Activated CD4-positive, CD25-positive, alpha-beta regulatory T cell treated with anti-CD3 and anti-CD28 coated beads, Interleukin-2, amount 50 U/mL, for 72 hours (primary cell): ENCODE measurements at regions not wholly inside any gene's neighbourhood (a gene's known extent, or its start where the extent isn't known, plus 50 kb on each side); places are given as distances from the start of the nearest gene placed in this dataset.

Experiments
- DNase-seq: peaks from one replicate; pipeline ENCODE4 v3.0.0; 2021

DNA sequence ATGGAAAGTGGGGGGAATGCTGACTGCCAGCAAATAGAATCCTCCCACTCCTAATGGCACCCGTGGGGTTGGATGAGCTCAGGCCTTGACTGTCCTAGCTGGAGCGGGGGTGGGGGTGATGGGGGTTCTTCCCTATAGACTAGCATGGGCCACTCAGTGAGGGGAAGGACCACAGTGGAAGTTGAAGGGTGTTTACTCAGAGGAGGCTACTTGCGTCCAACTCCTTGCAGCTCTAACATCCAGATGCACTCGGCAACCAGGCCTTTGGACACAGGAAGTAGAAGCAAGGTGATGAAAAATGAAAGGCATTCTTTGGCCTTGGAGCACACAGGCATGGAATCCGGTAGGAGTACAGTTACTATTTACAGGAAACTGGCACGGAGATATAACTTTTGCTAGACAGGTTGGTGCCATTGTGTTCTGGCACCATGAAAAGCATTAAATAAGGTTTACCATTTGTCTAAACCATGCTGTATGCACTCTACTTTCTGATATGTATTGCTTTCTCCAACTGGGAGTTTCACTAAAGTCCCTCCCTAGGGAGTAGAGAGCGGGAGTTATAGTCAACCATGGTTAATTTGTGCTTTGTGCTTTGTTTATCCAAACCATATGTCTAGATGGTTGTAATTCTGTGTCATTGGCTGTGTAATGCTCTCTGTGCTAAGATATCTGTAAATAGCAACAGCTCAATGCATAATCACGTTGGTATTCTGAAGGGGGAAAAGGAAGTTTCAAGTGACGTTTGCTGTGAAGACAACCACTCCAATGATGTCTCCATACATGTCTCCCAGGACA lies 125.3 kb downstream of the TSHZ3 start:
- DNase-seq, result no peak

GRCh38 chr19:31220540-31220939 lies 128.7 kb downstream of the TSHZ3 start:
- DNase-seq, result no peak

DNA sequence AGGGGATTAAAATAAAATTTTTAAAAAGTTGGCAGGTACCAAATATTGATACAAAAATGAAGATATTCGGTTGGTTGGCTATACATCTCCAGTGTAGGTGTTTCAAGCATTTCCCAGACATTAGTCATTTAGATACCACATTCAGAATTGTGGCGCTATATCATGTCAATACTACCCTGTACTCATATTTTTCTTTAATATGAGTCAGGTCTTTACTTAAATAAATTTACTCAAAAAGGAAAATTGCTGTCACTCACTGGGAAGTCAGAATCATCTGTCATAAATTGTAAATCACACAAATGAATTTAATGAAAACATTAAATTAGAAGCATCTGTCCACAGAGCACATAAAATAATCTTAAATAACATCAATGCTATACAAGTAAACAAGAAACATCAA lies 134.2 kb downstream of the TSHZ3 start:
- no peak for DNase-seq

GRCh38 chr19:31214086-31214485 lies 135.2 kb downstream of the TSHZ3 start:
- DNase-seq, result peak; percentile 76

- DNase-seq, result no peak
Measured at GRCh38 chr19:31211088-31211487, 138.1 kb downstream of the TSHZ3 start.

DNA sequence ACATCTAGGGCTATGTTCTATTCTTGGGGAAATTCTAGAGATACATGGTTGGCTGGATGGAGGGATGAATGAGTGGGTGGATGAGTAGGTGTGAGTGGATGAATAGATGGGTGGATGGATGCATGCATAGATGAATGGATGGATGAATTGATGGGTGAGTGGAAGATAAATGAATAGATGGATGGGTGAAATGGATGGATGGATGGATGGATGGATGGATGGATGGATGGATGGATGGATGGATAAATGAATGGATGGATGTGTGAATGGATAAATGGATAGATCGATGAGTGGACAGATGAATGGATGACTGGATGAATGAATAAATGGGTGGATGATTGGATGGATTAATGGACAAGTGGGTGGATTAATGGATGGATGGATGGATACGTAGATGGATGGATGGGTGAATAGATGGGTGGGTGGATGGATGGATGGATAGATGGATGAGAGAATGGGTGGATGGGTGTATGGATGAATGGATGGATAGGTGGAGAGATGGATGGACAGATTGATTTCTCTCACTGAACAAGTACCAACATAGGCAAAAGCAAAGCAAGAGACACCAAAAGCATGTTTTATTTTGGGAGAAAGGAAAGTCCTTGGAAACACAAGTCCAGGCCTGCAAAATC lies 143.2 kb downstream of the TSHZ3 start:
- no peak for DNase-seq

GRCh38 chr19:31204115-31204514 lies 145.1 kb downstream of the TSHZ3 start:
- no peak for DNase-seq

DNA sequence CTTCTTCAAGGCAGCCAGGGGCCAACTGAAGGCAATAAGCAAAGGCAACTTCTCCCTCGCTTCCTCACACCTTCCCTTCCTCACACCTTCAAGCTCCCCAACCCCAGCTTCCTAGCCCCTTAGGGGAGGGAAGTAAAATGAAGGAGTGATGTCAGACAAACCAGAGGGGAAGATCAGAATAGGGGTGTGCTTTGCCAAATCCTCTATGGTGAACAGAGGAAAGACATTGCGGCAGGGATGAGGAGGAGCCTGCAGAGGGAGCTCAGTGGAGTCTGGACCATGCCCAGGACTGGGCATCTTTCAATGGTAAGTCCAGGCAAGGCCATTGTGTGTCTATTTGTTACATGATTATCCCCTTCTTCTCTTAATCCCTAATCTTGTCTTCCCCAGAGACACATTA lies 164.0 kb downstream of the TSHZ3 start:
- DNase-seq, result no peak

- no peak for DNase-seq
Measured at GRCh38 chr19:31181535-31181934, 167.7 kb downstream of the TSHZ3 start.

- no peak for DNase-seq
Measured at GRCh38 chr19:31180907-31181306, 168.3 kb downstream of the TSHZ3 start.

DNA sequence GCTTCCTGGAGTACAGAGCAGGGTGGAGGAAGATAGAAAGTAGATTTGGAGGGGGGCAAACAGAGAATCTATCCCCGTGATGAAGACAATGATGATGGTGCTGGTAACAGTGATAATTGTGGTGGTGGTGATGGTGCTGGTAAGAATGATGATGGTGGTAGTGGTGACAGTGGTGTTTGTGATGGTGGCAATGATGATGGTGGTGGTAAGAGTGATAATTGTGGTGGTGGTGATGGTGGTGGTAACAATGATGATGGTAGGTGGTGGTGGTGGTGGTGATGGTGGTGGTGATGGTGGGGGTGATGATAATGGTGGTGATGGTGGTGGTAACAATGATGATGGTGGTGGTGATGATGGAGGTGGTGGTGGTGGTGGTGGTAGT lies 169.8 kb downstream of the TSHZ3 start:
- no peak for DNase-seq

GRCh38 chr19:31178833-31179470 lies 170.3 kb downstream of the TSHZ3 start:
- no peak for DNase-seq

DNA sequence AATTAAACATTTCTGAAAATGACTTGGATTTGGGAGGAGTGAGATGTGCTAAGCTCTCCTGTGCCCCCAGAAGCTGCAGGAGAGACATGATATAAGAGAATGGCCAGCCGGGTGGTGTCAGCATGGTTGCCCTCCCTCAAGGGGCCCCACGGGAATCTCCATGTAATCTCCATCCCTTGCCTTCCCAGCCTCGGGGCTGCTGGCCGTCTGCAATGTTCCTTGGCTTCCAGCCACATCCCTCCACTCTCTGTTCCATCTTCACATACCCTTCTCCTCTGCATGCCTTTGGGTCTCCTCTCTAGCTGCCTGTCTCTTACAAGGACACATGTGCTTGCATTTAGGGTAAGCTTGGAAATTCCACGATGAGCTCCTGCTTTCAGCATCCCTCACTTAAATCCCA lies 172.0 kb downstream of the TSHZ3 start:
- DNase-seq, result no peak

GRCh38 chr19:31175564-31176348 lies 173.5 kb downstream of the TSHZ3 start:
- no peak for DNase-seq

- DNase-seq, result no peak
Measured at GRCh38 chr19:31174948-31175347, 174.3 kb downstream of the TSHZ3 start.

GRCh38 chr19:31173991-31174390 lies 175.2 kb downstream of the TSHZ3 start:
- no peak for DNase-seq

DNA sequence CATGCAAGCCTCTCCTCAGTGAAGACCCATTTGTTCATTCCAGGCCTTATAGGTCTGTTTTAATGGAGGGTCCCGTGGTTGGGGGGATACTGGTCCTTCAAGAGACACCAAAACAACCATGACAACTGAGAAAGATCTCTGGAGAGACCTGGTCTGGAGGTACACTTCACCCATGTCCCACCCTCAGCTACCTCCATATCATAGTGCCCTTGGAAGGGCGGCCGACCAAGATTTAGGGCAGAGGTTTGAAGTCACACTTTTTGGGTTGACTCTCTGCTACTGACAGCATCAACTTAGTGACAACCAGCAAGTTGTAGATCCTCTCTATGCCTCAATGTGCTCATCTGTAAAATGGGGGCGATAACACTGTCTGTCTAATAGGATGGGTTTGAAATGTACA lies 177.3 kb downstream of the TSHZ3 start:
- no peak for DNase-seq

- no peak for DNase-seq
Measured at GRCh38 chr19:31170046-31170445, 179.2 kb downstream of the TSHZ3 start.

DNA sequence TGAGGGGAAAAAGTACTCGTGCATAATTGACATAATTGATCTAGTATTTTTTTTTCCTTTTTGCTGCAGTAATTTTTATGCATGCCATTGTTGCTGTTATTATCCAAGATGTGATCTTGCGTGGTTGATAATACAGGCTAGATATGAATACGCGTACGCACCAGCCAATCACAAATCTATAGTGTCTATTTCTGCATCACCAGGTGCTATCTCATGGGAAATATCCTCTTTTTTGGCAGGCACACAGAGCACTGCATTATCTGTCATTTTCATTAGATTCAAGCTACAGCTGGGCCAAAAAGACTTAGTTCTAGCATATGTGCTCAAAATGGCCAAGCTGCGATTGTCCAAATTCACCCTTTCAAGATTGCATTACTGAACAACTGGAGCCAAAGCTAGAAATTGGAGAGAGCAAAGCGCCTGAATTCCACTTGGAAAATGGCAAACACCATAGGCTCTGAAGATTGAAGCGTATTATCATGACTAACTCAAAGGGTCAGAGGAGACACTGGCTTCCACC lies 181.1 kb downstream of the TSHZ3 start:
- DNase-seq, result no peak

DNA sequence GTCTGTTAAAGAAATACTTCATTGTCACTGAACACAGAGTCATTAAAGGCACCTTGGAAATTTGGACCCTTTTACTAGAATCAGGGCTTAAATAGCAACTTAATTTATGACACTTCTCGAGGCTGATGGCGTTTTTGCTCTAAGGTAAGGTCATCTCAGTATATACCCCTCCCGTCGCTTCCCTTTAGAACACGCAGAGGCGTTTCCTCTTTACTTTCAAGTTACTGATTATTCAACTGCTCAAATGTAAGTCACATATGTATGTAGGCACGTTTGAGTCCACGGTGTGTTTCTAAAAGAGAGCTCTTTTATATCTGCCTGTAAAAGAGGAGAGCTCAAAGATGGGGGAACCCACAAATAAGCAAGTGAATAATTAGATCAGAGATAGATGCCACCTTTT lies 181.5 kb downstream of the TSHZ3 start:
- DNase-seq, result no peak

GRCh38 chr19:31166206-31166605 lies 183.0 kb downstream of the TSHZ3 start:
- no peak for DNase-seq

DNA sequence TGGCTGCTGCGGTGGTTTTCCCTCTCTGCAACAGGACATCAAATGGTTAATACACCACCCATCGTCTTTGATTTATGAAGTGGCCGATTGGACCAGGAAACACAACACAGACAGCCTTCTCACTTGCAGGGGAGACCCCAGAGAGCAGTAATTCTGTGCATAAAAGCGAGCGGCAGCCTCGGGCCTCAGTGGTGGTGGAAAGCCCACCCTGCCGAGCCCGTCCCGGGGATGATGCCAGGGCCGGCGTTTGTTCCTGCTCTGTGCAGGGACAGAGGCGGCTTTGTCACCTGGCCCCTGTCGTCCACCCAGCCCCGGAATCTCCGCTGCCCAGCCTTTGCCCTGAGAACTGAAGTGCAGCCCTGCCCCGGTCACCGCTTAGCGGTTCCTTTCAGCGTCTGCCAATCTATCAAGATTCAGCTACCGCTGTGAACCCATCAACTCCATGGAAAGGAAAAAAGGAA lies 184.4 kb downstream of the TSHZ3 start:
- DNase-seq, result no peak

- DNase-seq, result no peak
Measured at GRCh38 chr19:31160336-31160926, 188.8 kb downstream of the TSHZ3 start.
